ENCODE measurements at regions not wholly inside any gene's neighbourhood (a gene's known extent, or its start where the extent isn't known, plus 50 kb on each side); places are given as distances from the start of the nearest gene placed in this dataset.

DNA sequence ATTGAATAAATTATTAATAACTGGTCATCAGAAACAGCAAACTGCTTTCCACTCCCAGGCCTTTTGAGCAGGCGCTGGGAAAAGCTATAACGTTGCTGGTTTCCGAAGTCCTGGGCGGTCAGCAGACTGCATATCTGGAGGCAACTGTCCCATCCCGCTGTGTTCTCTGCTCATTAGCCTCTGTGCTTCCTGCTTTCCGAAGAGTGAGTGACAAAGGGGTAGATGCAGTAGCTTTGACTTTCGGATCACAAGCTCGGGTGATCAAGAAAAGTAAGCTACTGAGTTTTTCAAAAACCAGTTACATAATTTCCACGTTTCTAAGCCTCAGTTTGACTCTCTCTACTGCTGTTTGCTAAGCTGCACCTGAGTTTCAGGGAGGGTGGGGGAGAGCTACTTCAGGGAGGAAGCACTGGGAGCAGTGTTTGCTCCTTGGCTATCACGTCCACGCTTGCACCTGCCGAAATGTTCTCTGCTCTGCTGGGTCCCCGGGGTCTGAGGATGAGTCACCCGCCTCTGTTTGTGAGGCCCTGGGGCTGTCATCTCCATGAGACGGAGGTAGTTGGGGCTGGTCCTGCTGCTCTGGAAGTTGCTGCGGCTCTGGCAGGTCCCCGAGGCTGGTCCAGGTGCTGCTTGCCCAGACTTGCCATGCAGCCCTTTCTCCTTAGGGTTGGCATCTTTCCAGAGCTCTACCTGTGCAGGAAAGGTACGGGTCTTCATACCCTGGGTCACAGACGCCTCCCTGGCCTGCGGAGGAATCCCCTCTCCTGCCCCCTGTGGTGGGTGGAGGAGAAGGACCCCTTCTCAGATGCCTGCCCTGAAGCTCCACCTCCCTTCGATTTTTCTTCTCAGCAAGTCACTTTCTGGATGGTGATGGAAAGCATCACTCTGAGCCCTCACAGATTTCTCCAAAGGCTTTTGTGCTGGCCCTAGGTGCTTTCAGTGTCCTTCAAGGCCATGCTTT, 220.0 kb downstream of the QKI start:
- ChIA-PET POLR2A (no interaction called here), CTCF (no interaction called here)
- Mint-ChIP-seq H3K27me3 (peaks cover 10% of the 10 kb centered on the region), H3K4me3 (no peak overlapping the region), H3K9me3 (no peaks in the 10 kb centered on the region), H3K27ac (no peak overlapping the region), H3K36me3 (ENCODE audit: low read depth) (no peaks in the 10 kb centered on the region), H3K4me1 (no peaks in the 10 kb centered on the region)
- DNase-seq: no peak

DNA sequence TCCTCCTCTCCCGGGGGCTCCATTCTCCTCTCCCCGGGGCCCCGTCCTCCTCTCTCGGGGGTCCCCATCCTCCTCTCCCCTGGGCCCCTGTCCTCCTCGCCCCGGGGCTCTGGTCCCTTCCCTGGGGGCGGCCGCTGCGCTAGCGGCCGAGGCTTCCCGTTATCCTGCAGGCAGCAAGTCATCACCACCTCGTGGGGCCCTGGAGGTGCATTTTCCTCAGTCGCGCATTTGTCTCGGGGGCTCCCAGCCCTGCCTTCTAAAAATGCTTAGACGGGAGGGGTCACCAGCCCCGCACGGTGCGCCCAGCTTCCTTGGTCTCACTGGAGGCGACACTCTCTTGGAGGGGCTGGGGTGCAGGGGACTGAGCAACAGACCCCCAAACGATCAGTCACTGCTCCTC, 216.5 kb downstream of the QKI start:
- ChIA-PET CTCF (no interaction called here), POLR2A (no interaction called here)
- Mint-ChIP-seq H3K9me3 (no peaks in the 10 kb centered on the region), H3K27ac (no peak overlapping the region), H3K4me1 (no peaks in the 10 kb centered on the region), H3K36me3 (ENCODE audit: low read depth) (no peaks in the 10 kb centered on the region), H3K4me3 (no peak overlapping the region), H3K27me3 (peaks cover 8% of the 10 kb centered on the region)
- no peak for DNase-seq

DNA sequence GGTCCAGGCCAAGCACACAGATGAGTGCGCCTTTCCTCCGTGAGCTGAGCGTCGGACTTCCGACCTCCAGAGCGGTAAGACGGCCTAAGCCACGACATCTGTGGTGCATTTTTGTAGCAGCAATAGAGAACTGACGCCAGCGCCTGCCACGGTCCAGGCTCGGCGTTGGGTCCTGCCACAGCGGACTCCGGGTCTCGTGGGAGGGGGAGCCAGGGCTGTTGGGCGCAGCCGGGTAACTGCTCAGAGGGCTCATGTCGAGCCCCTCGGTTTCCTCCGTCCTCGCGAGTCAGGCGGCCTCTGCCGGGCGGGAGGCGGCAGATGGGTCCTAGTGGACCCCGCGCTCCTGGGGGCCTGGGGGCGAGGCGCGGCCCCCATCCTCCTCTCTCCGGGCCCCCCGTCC, 216.1 kb downstream of the QKI start:
- CTCF ChIA-PET: no interaction called here
- no peaks in the 10 kb centered on the region for H3K4me1 Mint-ChIP-seq

DNA sequence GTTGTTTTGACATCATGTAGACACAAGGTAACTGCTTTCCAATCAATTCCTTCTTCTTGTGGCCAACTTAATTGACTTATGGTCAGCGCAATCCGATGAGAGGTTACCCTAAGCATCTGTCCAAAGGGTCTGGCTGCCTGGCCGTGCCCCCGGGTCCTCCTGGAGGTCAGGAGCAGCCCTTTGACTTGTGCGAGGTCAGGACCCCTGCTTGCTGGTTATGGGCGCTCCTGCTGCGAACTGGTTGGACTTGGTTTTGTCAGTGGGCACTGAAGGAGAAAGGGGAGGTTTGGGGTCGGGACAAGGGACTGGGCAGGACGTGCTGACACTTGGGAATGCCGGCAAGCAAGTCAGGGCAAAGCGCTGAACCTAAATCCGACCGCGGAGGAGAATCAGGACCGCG, 215.6 kb downstream of the QKI start:
- Mint-ChIP-seq H3K36me3 (ENCODE audit: low read depth) (no peaks in the 10 kb centered on the region), H3K4me3 (no peak overlapping the region), H3K27me3 (peaks cover 8% of the 10 kb centered on the region), H3K27ac (no peak overlapping the region), H3K4me1 (no peaks in the 10 kb centered on the region), H3K9me3 (no peaks in the 10 kb centered on the region)
- CTCF ChIA-PET: no interaction called here
- POLR2A ChIA-PET: no interaction called here
- no peak for DNase-seq

More for the DNA sequence above, 216.1 kb downstream of the QKI start:
- DNase-seq: no peak
- no peaks in the 10 kb centered on the region for H3K36me3 Mint-ChIP-seq (ENCODE audit: low read depth)
- no peak overlapping the region for H3K27ac Mint-ChIP-seq
- H3K9me3 Mint-ChIP-seq: no peaks in the 10 kb centered on the region
- H3K27me3 Mint-ChIP-seq: peaks cover 8% of the 10 kb centered on the region
- no peak overlapping the region for H3K4me3 Mint-ChIP-seq
- POLR2A ChIA-PET: no interaction called here
